PFSK-1 (cell line): ENCODE measurements at regions not wholly inside any gene's neighbourhood (a gene's known extent, or its start where the extent isn't known, plus 50 kb on each side); places are given as distances from the start of the nearest gene placed in this dataset.

Source experiments
- FOXP2 ChIP-seq: optimal IDR thresholded peaks from 2 replicates; pipeline ENCODE3; 2011; ENCODE audit warnings: borderline replicate concordance, control low read depth, inconsistent platforms; ENCODE audit not compliant: insufficient read depth; ENCODE audit errors: extremely low read length, extremely low read depth
- POLR2AphosphoS5 ChIP-seq: IDR thresholded peaks from 2 replicates; pipeline ENCODE4 v1.6.1; 2012; ENCODE audit warnings: low read depth, mild to moderate bottlenecking, control low read depth, low read length, moderate library complexity
- SIN3A ChIP-seq: IDR thresholded peaks from 2 replicates; pipeline ENCODE4 v1.6.1; 2012; ENCODE audit warnings: mild to moderate bottlenecking, low read length, moderate library complexity, borderline replicate concordance; ENCODE audit not compliant: insufficient read depth
- TAF1 ChIP-seq: IDR thresholded peaks from 2 replicates; pipeline ENCODE4 v1.6.1; 2012; ENCODE audit warnings: low read length, control low read depth, borderline replicate concordance; ENCODE audit not compliant: insufficient read depth
- TF ChIP-seq, protein P1 (sequence below), 2 experiments: IDR thresholded peaks; 2 replicates each; pipeline versions ENCODE4 v1.6.1 to v1.8.0; 2011 to 2012; ENCODE audit warnings: low read depth in 2 of 2, low read length in 2 of 2, control low read depth in 1 of 2, inconsistent platforms in 1 of 2, mild to moderate bottlenecking in 1 of 2, moderate library complexity in 1 of 2; ENCODE audit not compliant: insufficient read depth in 1 of 2

DNA sequence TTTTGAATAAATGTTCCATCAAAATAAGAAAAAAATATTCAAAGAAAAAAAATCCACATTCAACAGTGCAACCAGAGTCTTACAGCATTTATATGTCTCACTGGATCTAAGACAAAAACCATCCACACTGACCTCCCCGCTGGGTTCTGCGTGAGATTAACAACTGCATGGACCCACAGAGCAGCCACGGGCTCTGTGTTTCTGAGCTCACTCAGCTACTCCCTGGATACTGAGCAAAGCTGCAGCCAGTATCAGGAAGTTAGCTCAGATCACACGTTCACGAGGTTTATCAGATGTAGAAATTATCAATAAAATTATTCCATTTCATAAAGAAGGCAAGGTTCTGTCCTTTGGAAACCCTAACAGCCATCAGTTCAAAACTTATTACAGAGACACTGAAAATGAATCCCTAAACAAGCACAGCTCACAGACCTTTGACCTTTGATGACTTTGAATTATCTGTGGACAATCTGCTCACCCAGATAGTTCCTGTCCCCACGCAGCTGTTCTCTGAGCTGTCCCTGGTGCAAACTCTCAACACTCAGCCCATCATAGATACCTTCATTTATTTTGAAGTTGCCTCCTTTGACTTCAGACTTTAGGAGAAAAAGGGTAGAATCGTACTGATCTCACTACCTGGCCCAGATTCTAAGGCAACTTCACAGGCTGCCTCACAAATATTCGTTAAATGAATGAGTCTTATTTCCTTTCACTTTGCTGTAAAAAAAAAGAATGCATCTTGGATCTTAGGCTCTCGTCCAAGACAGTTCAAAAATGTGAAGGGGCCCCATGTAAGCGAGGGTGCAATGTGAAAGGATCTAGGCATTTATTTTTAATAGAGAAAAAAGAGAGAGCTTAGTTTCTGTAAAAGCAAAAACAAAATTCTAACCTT lies 67.7 kb upstream of the SVIL start:
- TF ChIP-seq FOXP2: no peak
- TF ChIP-seq TAF1: no peak
- no peak for TF ChIP-seq POLR2AphosphoS5
- TF ChIP-seq, protein P1, sequence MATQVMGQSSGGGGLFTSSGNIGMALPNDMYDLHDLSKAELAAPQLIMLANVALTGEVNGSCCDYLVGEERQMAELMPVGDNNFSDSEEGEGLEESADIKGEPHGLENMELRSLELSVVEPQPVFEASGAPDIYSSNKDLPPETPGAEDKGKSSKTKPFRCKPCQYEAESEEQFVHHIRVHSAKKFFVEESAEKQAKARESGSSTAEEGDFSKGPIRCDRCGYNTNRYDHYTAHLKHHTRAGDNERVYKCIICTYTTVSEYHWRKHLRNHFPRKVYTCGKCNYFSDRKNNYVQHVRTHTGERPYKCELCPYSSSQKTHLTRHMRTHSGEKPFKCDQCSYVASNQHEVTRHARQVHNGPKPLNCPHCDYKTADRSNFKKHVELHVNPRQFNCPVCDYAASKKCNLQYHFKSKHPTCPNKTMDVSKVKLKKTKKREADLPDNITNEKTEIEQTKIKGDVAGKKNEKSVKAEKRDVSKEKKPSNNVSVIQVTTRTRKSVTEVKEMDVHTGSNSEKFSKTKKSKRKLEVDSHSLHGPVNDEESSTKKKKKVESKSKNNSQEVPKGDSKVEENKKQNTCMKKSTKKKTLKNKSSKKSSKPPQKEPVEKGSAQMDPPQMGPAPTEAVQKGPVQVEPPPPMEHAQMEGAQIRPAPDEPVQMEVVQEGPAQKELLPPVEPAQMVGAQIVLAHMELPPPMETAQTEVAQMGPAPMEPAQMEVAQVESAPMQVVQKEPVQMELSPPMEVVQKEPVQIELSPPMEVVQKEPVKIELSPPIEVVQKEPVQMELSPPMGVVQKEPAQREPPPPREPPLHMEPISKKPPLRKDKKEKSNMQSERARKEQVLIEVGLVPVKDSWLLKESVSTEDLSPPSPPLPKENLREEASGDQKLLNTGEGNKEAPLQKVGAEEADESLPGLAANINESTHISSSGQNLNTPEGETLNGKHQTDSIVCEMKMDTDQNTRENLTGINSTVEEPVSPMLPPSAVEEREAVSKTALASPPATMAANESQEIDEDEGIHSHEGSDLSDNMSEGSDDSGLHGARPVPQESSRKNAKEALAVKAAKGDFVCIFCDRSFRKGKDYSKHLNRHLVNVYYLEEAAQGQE (IDR thresholded peaks at IDR 0.05; ENCODE audit: insufficient read depth in 1 of 2, low read depth in 2 of 2, low read length in 2 of 2): no peak
- no peak for TF ChIP-seq SIN3A

DNA sequence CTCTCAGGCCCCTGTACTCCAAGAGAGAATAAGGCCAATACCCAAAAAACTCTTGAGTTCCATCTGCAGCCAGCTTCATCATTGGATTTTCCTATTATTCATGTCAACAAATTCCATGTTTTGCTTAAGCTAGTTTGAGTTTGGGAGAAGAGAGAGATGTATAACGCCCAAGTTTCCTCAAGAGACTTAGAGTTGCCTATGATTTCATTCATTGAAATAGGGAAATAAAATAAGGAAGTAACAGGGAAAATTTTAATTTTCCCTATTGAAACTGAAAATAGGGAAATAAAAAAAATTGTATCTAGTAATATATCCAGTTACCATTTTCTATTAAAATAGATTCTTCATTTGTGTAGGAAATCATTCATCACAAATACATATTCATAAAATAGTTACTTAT lies 66.5 kb upstream of the SVIL start:
- no peak for TF ChIP-seq TAF1
- TF ChIP-seq POLR2AphosphoS5: no peak
- no peak for TF ChIP-seq FOXP2
- TF ChIP-seq, protein P1 (IDR thresholded peaks at IDR 0.05; ENCODE audit: insufficient read depth in 1 of 2, low read depth in 2 of 2, low read length in 2 of 2): no peak
- TF ChIP-seq SIN3A: no peak

DNA sequence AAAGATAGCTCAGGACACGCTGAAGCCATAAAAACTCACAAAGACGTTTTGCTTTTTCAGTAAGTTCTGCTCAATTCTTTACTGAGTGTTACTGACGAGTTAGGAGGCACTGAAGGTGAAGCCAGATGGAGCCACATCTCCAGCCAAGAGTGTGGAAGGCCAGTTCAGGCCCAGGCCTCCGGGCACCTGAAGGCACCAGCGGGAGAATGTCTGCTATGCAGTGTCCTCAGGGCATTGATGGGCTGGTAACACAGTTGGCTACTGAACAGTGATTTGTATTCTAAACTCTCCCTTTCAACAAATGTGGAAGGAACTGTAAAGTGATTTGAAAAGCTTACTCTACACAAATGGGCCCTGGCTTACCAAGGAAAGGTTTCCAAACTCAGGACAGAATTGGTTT lies 64.8 kb upstream of the SVIL start:
- TF ChIP-seq, protein P1 (IDR thresholded peaks at IDR 0.05; ENCODE audit: insufficient read depth in 1 of 2, low read depth in 2 of 2, low read length in 2 of 2): no peak
- TF ChIP-seq POLR2AphosphoS5: no peak
- no peak for TF ChIP-seq TAF1
- no peak for TF ChIP-seq FOXP2
- TF ChIP-seq SIN3A: no peak

DNA sequence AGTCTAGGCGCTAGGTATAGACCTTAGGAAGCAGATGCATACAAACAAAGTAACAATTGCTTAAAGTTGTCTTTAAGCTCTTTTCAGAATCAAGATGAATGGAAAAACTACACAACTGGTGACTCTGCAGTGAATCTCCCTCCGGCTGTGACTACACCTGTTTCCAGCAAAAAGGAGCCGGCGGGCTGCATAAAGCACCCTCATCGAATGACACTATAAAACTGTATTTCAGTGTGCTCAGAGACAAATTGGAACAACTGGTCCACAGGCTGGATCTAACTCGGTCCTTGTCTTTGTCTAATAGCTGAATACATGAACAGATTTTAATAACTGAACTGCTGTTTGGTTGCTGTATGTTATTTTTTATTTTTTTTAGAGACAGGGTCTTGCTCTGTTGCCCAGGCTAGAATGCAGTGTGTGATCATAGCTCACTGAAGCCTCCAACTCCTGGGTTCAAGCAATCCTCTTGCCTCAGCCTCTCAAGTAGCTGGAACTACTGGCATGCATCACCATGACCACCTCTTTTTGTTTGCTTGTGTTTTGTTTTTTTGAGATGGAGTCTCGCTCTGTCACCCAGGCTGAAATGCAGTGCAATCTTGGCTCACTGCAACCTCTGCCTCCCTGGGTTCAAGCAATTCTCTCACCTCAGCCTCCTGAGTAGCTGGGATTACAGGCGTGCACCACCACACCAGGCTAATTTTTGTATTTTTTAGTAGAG lies 64.2 kb upstream of the SVIL start:
- TF ChIP-seq POLR2AphosphoS5: no peak
- no peak for TF ChIP-seq SIN3A
- TF ChIP-seq, protein P1 (IDR thresholded peaks at IDR 0.05; ENCODE audit: insufficient read depth in 1 of 2, low read depth in 2 of 2, low read length in 2 of 2): no peak
- no peak for TF ChIP-seq FOXP2
- TF ChIP-seq TAF1: no peak
